IPS-18c (cell line): ENCODE measurements at regions not wholly inside any gene's neighbourhood (a gene's known extent, or its start where the extent isn't known, plus 50 kb on each side); places are given as distances from the start of the nearest gene placed in this dataset.
"Not testable (repeated sequence)": the region's sequence is repeated elsewhere in the genome, so short reads cannot be mapped to it uniquely, and the experiment has no call there.

Experiments used
- H3K4me3 ChIP-seq: 2 replicates; pipeline ENCODE4 v1.7.0; 2013; ENCODE audit warnings: low read depth, mild to moderate bottlenecking, low read length, moderate library complexity; ENCODE audit not compliant: insufficient read depth
- H3K9me3 ChIP-seq: one replicate; pipeline ENCODE4 v1.6.1; 2013; ENCODE audit warnings: mild to moderate bottlenecking, low read length, moderate library complexity; ENCODE audit not compliant: control insufficient read depth, insufficient read depth

DNA sequence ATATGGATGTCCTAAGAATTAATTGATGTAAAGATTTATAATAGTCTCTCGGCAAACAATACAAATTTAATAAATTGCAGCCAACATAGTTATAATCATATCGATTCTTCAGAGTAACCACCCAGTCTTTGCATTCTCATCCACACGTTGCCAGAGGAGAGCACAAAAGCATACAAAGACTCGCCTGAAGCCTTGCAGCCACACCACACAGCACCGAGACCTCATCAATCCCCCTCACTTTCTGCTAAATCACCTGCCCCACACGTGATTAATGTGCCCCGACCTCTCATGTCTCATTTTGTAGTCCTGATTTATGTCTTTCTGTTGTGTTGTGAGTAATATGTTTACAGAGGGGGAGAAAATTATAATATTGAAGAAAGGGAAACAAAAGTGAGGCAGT lies 510.4 kb downstream of the TRIML1 start:
- Histone ChIP-seq H3K4me3 (no peak overlapping the region), H3K9me3 (no peaks in the 10 kb centered on the region)

DNA sequence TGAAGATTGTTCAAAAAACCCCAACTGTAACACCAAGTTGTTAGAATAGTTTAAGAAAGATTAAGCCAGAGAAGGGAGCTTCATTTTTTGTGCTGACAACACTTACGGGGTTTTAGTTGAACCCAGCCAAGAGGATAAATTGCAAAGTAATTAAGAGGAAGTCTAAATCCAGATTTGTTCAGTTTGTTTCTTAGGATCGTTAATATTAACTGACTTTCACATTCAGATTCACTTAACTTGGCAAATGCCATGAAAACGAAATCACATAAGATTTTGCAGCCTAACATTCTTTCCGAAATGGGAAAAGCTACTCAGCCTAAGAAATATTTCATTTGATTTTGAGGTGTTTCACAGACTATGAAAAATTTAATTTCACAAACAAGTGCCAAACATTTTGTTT lies 511.3 kb downstream of the TRIML1 start:
- Histone ChIP-seq H3K4me3 (no peak overlapping the region), H3K9me3 (no peaks in the 10 kb centered on the region)

DNA sequence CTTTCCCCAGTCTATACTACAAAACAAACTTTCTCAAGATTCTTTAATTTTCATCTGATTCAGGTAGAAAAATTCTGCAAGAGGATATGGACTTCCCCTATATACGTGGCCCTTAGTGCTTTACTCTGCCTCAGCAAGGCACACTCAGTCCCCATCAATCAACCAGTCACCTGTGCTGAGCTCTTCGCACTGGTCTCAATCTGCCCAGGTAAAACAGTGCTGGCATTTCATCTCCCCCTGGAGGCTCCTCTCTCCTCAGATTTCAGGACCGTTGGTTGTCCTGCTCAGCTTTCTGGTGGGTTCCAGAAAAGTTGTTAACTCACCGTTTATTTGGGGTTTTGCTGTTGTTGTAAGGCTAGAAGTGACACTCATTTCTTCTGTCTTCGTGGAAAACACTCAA lies 518.1 kb downstream of the TRIML1 start:
- H3K9me3 ChIP-seq, result no peaks in the 10 kb centered on the region
- no peak overlapping the region for H3K4me3 ChIP-seq

DNA sequence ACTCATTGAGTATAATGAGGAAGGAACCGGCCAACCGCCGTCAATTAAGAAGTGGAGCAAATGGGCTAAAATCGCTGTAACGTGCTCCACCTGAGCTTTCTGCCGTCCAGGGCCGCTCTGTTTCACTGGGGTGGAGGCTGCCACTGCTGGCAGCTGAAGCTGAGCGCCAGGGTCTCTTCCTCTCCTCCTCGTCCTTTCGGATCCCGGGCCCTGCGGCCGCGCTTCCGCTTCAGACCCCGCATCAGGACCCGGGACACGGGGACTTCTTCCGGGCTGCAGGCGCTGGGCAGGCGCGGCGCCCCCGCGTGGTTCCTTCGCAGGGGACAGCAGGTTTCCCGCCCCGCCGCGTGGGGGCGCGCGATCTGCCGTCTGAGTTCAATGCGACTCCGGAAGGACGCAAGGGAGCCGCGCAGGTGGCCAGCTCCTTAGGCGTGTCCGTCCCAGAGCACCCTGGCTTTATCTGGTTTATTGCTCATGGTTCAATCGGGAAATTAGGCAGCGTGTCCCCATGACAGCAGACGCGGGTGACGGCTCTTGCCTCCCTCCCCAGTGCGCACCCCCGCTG lies 519.8 kb downstream of the TRIML1 start:
- H3K9me3 ChIP-seq, result no peaks in the 10 kb centered on the region
- H3K4me3 ChIP-seq, result no peak overlapping the region

DNA sequence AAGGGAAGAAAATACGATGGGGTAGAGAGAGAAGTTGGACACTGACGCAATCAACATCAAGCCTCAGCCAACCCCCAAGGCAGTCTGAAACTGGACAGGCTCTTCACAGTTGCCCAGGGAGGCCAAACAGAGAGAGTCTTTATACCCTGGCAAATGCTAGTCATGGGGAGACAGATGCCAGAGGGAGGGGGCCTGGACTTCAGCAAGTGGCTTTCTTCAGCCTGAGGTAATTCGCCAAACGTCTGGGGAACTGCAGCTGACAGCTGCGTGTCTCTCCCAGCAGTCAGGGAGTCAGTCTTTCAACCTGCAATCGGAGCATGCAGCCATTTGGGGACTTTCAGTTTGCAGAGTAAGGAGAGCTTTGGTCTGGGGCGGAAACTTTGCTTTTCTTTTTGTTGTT lies 521.6 kb downstream of the TRIML1 start:
- no peaks in the 10 kb centered on the region for H3K9me3 ChIP-seq
- H3K4me3 ChIP-seq, result no peak overlapping the region

DNA sequence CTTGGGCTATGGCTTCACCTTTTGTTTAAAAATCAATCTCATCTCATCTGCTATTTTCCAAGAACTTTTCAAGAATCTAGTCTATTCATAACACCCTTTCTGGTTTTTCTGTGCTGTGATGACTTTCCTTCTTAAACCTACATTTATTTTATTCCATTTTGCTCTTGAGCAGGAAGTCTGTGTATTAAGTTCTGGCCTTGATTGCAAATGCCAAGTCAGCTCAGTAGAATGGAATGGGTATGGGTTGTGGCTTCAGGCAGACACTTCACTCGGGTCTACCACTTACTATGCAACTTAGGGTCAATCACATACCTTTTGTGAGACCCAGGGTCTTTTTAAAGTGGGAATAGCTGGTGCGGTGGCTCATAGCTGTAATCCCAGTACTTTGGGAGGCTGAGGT lies 522.3 kb downstream of the TRIML1 start:
- Histone ChIP-seq H3K4me3 (no peak overlapping the region), H3K9me3 (no peaks in the 10 kb centered on the region)

DNA sequence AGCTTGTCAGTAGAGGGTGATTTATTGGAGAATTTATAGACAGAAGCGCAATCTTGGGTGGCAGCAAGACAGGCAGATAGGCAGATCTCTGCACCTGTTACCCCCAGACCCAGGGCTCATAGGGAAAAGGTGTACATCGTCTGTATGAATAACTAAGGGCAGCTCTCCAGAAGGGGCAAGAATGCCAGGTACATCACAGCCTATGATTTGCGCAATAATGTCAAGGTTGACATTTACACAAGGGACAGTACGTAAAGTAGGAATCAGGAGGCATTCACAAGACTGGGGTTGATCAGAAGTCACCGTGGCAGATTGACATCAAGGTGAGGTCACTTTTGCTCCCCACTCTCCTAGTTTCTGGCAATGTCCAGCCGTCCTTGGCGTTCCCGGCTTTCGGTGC lies 524.1 kb downstream of the TRIML1 start:
- Histone ChIP-seq H3K4me3 (no peak overlapping the region), H3K9me3 (no peaks in the 10 kb centered on the region)

DNA sequence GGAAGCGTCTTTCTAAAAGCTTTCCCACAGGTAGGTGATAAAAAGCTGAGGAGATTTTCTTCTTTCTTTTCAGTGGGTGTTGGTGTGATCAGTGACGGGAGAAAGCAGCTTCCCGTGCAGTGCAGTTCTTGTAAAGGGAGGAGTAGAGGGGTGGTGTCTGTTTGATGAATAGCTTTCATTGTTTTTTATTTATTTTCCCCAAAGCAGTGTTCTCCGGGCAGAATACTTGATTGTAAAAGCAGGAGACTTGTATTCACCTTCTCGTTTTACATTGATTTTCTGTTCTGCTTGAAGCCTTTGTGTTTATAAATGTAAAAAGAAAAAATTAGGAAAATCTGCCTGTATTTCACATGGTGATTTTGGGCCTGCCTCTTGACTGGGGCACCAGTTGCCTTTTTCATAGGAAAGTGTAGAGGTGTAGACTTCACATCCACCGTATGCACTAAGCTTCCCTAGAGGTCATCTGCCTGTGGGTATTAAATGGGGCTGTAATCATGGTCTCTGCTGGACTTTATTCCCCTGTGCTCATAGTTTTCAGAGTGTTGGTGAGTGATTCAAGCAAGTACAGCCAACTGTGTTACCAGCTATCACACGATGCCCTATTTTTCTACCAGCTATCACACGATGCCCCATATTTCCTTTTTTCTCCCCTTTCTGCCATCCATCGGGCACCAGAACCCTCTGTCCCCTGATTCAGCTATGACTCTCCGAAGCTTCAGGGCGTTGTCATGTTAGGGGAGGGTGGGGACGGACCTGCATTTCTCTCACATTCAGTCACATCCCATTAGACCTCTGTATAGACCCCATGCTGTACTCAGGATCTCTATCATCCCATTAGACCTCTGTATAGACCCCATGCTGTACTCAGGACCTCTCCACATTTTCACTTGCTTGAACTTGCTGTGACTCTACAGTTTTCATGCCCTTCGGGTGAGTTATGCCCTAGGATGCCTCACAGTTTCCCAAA lies 526.5 kb downstream of the TRIML1 start:
- Histone ChIP-seq H3K4me3 (no peak overlapping the region), H3K9me3 (no peaks in the 10 kb centered on the region)

DNA sequence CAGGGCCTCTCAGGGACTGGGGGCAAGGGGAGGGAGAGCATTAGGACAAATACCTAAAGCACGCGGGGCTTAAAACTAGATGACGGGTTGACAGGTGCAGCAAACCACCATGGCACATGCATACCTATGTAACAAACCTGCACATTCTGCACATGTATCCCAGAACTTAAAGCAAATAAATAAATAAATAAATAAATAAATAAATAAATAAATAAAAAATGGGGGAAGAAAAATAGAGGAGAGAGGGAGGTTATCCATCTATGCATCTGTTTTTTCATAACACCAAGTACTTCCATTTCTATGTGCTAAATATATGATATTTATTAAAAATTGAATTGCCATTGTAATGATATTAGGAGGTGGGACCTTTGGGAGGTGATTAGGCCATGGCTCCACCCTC lies 539.5 kb downstream of the TRIML1 start:
- H3K9me3 ChIP-seq, H3K4me3 ChIP-seq: not testable (repeated sequence)

DNA sequence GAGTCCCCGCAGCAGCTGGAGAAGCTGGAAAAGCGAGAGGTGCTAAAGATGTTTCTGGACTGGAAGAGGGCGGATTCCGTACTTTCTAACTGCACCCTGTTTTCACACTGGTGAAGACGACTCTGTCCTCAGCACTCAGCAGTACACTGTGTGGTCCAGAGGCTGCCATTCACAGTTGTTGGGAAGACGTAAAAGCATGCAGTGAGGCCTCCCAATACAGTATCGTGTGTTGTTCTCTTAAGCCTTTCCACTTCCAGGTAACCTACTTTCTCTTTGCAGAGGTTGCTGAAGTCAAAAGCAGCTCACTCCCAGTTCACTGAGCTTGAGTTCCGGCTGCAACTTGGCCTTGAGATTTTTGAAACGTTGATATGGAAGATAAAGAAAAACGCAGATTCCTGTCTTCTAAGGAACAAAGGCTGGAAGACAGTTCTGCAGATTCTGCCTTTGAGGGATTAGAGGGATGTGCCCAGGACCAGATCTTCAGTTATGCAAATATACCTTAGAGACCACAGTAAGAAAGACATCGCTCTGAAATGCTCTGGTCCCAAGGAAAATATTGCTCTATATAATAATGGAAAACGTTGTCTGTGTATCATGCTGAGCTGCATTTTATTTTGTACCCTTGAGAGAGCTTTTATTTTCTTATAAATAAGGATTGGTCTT lies 540.9 kb downstream of the TRIML1 start:
- no peaks in the 10 kb centered on the region for H3K9me3 ChIP-seq

DNA sequence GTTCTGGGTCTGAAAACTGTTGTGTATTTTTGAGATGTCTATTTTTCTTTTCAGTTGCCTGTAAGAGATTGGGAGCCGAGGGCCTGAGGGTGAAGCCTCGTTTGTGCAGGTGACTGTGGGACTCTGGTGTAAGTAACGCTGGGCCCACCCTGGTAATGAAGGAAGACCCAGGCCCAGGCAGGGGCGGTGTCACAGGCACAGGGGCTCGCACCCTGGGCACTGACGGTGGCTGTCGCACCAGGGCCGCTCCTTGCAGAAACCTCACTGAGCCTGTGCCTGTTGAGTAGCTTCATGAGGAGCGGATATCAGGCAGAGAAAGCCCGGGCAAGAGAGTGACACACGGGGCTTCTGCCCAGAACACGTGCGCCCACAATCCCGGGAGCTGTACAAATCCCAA lies 541.4 kb downstream of the TRIML1 start:
- H3K9me3 ChIP-seq, result no peaks in the 10 kb centered on the region
- no peak overlapping the region for H3K4me3 ChIP-seq

More for the DNA sequence above, 540.9 kb downstream of the TRIML1 start:
- no peak overlapping the region for H3K4me3 ChIP-seq

DNA sequence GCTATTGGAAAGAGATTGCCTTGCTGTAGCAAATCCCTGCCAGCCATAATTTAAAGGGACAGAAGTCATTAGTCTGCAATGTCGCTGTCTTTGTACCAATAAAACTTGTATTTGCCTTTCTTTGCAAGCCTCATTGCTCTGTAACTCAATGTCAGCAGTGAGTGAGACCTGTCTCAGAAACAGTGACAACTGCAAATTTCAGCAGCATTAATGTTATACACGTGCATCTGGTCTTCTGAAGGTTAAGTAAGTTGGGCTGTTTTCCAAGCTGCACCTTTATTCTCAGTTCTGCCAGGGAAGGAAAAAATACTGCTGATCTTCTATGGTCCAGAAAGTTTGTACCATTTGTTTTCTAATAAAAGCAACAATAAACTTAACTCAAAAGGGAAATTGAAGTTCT lies 543.1 kb downstream of the TRIML1 start:
- H3K9me3 ChIP-seq, result no peaks in the 10 kb centered on the region
- no peak overlapping the region for H3K4me3 ChIP-seq

DNA sequence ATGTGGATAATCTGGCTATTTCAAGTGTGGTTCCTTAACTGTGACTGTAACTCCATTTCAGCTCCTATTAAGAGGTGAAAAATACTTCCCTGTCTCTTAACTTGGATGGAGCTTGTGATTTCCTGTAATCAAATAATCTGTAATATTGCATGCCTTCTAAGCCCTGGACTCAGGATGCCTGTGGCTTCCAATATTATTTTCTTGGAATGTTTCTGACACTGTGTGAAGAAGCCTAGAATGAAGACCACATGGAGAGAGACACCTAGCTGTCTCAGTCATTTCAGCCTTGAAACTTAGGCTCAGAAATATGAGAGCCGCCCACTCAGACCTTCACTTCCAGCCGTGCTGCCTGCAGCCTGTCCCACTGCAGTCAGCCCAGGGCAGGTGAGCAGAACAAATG lies 544.3 kb downstream of the TRIML1 start:
- no peak overlapping the region for H3K4me3 ChIP-seq
- no peaks in the 10 kb centered on the region for H3K9me3 ChIP-seq

DNA sequence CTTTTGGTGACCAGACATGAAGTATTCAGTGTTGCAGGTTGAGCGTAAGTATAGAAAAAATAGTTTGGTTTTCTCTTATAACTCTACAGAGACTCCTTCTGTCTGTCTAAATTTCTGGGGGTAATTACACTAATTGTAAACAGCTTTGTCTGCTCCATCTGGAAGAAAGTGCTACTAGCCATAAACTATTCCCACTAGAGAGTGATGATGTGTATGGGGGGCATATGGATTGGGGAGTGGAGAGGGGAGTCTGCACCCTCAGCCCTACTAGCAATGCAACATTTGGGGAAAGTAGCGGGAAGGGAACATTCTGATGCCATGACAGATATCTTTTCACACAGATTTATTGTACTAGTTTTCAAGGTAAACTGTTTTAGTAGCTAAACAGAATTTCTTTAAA lies 549.7 kb downstream of the TRIML1 start:
- Histone ChIP-seq H3K9me3 (no peaks in the 10 kb centered on the region), H3K4me3 (no peak overlapping the region)

DNA sequence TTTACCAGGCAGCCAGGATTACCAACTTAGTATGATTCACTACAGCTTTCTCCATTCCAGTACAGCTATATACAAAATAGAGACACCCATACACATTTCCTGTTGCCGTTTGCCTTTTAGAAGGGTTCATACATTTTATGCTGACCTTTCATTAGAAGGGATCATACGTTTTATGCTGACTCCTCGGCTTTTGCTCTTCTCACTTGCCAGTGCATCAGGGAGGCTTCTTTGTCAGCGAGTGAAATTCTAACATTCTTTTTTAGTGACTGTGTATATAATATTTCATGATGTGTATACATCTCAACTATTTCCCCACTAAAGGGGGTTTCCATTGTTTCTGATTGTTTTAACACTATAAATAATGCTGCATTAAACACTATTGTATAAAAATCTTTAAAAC lies 552.6 kb downstream of the TRIML1 start:
- H3K9me3 ChIP-seq, result no peaks in the 10 kb centered on the region
- H3K4me3 ChIP-seq, result no peak overlapping the region

DNA sequence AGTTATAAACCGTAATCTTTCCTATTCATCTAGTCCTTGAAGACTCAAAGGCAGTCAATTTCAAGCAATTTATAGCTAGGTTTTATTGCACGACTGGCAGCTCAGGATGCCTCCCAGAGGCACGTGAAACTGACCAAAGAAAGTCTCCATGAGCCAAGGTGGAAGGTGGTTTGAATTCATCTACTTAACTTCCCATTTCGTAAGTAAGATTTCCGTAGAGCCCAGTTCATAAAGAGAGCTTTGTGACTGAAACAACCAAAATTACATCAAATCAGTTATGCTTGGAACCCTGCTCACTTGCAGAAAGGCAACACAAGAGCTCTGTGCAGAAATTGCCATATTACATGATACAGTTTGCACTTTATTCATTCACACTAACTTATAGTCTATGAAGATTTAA lies 556.0 kb downstream of the TRIML1 start:
- Histone ChIP-seq H3K9me3 (no peaks in the 10 kb centered on the region), H3K4me3 (no peak overlapping the region)

DNA sequence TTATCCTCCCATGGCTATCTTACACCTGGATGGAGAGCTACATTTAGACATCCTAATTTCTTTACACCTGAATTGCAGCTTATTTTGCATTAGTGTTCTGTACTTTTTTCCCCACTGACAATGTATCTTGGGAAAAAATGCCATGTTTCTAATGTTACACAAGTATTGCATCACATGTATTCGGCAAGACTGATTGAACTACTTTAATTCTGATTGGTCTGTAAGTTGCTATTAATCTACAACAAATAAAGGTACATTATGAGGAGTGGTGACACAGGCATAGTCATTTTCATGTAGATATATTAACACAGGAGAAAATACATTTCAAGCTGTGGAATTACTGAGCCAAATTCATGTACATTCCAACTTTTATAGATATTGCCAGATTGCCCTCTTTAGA lies 558.0 kb downstream of the TRIML1 start:
- Histone ChIP-seq H3K9me3 (no peaks in the 10 kb centered on the region), H3K4me3 (no peak overlapping the region)

DNA sequence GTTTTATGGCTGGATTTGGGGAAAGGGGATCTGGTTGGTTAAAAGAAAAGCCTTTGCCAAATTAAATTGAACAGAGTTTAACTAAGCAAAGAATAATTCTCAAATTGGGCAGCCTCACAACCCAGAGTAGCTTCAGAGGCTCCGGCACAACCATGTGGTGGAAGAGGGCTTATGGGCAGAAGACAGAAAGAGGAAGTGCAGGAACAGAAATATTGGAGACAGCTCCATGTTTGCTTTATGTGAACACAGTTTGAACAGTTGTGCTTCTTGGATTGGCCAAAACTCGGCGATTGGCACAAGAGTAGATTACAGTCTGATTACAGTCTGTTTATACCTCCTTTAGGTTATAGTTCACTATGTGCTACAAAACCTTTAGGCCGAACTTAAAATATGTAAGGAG lies 562.7 kb downstream of the TRIML1 start:
- H3K9me3 ChIP-seq, result no peaks in the 10 kb centered on the region
- H3K4me3 ChIP-seq, result no peak overlapping the region
